H4 (cell line): ENCODE measurements at regions not wholly inside any gene's neighbourhood (a gene's known extent, or its start where the extent isn't known, plus 50 kb on each side); places are given as distances from the start of the nearest gene placed in this dataset.
"Not testable (repeated sequence)": the region's sequence is repeated elsewhere in the genome, so short reads cannot be mapped to it uniquely, and the experiment has no call there.

Experiments
- DNase-seq: peaks from one replicate; pipeline ENCODE4 v3.0.0-alpha.2; 2015; ENCODE audit warnings: low spot score

- no peak for DNase-seq
Observed at GRCh38 chr3:30469133-30469532, 137.3 kb upstream of the TGFBR2 start.

- no peak for DNase-seq
Observed at GRCh38 chr3:30470496-30470895, 135.9 kb upstream of the TGFBR2 start.

- DNase-seq = no peak
Observed at GRCh38 chr3:30471066-30471465, 135.3 kb upstream of the TGFBR2 start.

- no peak for DNase-seq
Observed at GRCh38 chr3:30471796-30472489, 134.5 kb upstream of the TGFBR2 start.

DNA sequence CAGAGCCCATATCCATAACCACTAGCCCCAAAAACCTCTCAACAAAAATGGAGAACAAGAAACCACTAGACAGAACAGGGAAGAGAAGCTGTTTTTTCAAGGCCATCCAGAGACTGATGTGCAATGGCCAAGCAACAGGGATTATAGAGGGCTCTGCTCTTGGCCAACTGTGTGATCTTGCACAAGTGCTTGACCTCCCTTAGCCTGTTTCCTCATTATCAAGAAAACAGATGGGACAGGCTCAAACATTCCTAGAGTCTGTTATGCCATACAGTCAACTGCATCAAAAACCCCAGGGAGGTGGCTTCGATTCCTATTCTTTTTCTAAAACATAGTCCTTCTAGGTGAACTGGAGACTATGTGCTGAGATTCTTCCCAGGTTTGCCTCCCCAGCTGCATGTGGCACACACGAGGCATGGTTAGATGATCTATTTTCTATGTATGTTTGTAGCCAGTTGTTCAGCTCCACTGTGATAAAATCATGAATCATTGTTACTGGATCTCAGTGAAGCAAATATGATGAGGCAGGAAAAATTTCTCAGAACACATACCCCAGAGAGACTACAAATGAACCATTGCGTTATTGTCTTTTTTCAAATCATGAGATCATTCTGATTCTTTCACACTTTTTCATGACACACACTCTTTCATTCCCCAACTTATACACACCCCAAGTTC lies 132.9 kb upstream of the TGFBR2 start:
- DNase-seq = no peak

DNA sequence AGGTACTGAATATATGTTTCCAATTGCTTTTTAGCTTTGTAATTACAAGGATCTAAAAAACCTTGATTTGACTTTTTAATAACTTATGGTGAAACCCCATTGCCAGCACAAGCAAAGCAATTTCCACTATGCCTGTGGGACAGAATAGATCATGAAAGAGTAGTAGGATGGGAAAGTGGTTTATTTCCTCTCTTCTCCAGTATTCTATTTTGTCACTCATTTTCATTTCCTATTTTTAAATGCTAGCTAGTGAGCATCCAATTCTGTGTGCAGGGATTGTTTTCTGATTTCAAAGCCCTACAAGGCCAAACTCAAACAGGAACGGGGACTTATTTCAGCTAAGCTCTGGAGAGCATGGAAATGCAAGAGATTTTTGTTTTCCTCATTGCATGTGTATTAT lies 132.0 kb upstream of the TGFBR2 start:
- DNase-seq = no peak

GRCh38 chr3:30475038-30475808 lies 131.2 kb upstream of the TGFBR2 start:
- no peak for DNase-seq

GRCh38 chr3:30475809-30476178 lies 130.6 kb upstream of the TGFBR2 start:
- DNase-seq = no peak

DNA sequence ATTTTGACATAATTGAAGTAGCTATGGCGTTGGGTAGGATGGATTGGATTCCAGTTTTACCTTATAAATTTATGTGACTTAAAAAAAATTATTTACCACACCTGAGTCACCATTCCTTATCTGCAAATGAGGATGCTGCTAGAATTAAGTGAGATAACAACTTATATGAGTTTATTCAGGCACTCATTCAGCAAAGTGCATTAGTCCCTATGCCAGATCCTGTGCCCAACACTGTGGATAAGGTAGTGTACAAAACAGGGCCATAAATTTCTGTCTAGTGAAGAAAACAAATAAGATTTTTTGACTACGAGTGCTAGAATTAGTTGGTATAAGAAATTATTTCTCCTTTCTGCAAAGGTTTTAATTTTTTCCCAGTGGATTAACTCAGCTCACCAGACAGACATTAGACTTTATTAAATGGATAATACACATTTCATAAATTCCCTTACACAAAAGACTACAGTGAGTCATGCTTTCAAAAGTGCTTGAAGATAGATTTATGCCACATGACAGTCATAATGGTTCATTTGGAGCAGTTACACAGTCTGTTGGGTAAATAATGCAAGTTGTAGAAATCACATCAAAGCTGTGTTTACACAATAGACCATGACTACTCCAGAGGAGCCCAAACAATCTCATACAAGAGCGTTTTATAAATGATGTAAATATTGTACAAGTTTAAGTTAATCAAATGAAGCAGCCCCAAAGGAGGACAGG lies 129.9 kb upstream of the TGFBR2 start:
- DNase-seq = peak; percentile 10

DNA sequence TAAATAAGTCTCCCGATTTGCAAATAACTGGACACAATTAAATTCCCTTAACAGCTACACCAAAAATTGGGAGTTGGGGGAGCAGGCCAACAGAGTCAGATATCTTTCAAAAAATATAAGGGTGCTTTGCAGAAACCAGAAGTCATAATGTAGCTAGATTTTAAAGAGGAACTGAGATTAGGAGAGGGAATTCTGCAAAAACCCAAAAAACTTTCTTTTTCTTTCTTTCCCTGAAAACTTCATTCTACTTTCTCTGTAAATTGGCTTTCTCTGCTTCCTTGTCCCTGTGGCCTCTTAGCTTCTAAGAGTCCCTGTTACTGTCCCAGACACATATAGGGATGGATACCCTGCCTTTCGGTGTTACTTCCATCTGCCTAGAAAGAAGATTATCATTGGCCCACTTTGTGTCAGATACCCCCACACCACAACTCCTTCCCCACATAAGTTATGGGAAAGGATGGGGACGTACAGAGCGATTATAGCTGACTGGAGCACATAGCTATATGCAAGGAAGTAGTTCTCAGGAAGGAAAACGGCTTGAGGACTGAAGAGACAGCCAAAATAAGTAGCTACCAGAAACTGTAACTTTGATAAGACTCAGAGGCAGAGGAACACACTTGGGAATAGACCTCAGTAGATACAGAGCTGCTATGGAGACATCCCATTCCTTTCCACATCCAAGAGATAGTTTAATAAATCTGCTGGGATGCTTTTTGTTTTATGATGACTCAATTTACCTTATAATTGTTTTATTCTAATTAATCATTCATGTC lies 129.1 kb upstream of the TGFBR2 start:
- DNase-seq = no peak

- DNase-seq = not testable (repeated sequence)
Observed at GRCh38 chr3:30479737-30480136, 126.7 kb upstream of the TGFBR2 start.

GRCh38 chr3:30480156-30480555 lies 126.2 kb upstream of the TGFBR2 start:
- not testable (repeated sequence) for DNase-seq

GRCh38 chr3:30480587-30480986 lies 125.8 kb upstream of the TGFBR2 start:
- no peak for DNase-seq

DNA sequence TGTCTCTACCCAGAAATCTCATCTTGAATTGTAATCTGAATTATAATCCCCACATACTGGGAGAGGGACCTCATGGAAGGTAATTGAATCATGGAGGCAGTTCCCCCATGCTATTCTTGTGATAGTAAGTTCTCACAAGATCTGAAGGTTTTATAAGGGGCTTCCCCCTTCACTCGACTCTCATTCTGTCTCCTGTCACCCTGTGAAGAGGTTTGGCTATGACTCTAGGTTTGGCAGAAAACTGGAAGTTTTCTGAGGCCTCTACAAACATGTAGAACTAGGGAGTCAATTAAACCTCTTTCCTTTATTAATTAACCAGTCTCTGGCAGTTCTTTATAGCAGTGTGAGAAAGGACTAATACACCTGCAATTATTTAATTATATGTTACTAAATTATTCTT lies 125.2 kb upstream of the TGFBR2 start:
- DNase-seq = no peak

GRCh38 chr3:30484229-30484628 lies 122.2 kb upstream of the TGFBR2 start:
- DNase-seq = not testable (repeated sequence)

- no peak for DNase-seq
Observed at GRCh38 chr3:30486368-30486767, 120.0 kb upstream of the TGFBR2 start.

- DNase-seq = no peak
Observed at GRCh38 chr3:30488070-30488756, 118.2 kb upstream of the TGFBR2 start.

DNA sequence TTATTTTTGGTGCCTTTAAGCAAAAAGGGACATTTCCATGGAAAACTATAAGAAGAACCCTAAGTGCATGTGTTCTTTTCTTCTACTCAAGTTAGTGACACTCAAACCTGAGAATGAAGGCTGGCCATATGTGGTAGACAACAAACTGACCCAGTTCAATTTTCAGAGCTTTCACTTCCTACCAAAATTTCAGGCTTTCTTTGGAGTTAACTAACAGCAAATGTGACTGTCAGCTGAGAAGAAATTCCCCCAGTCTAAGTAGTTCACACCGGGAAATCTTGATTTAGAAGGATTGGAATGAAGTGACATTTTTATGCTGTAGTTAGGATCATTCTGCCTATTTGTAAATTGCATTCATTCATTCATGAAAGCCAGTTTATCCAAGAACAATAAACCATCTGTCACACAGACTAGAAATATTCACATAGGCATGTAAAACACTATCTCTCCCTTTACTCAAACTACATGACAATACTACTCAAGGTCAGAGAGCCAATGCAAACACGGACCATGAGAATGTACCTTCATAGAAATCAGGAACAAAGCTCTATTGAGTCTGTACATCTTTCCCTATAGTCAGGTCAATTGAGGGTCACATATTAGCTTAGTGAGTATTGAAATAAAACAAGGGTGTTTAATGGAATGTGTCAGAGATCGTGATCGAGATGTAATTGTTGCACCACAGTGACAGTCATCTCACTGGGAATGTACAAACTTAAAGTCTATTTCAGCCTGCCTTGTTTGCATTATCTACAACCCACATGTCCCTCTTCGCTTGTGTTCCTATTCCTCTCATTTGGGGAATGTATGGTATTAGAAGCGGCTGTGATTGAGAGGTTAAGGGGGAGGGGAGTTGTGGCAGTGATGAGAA lies 113.8 kb upstream of the TGFBR2 start:
- DNase-seq = no peak

- peak; percentile 4 for DNase-seq
Observed at GRCh38 chr3:30493911-30494311, 112.5 kb upstream of the TGFBR2 start.
